ENCODE measurements at regions not wholly inside any gene's neighbourhood (a gene's known extent, or its start where the extent isn't known, plus 50 kb on each side); places are given as distances from the start of the nearest gene placed in this dataset.

GRCh38 chr7:29749701-29750321, 56.5 kb upstream of the WIPF3 start:
- Histone ChIP-seq H3K4me3 (ENCODE audit: insufficient read depth, low read depth, low read length) (no peak overlapping the region), H3K18ac (ENCODE audit: low read depth, low read length) (no peak overlapping the region), H3K9ac (ENCODE audit: low read depth, low read length) (no peak overlapping the region), H2BK120ac (ENCODE audit: low read depth, low read length) (no peak overlapping the region), H3K56ac (ENCODE audit: extremely low read depth, insufficient read depth, low read length) (no peak overlapping the region), H2AK9ac (replicated peaks; ENCODE audit: low read depth, low read length, poor library complexity) (no peak overlapping the region), H3K79me1 (ENCODE audit: low read depth in 1 of 2, low read length in 2 of 2) (no peaks in the 10 kb centered on the region), H3K36me3 (ENCODE audit: control insufficient read depth, insufficient read depth, low read length) (no peaks in the 10 kb centered on the region), H2AK5ac (ENCODE audit: low read depth, low read length) (no peak overlapping the region), H3K4ac (ENCODE audit: low read depth, low read length) (no peak overlapping the region), H4K91ac (ENCODE audit: insufficient read depth, low read depth, low read length) (no peak overlapping the region), H4K20me1 (ENCODE audit: insufficient read depth, low read length) (no peaks in the 10 kb centered on the region), H3K9me3 (ENCODE audit: control insufficient read depth, insufficient read depth, low read length) (no peaks in the 10 kb centered on the region), H2BK20ac (ENCODE audit: low read depth, low read length) (no peak overlapping the region), H2BK15ac (ENCODE audit: low read depth, low read length) (no peak overlapping the region), H3K23ac (ENCODE audit: low read depth, low read length) (no peak overlapping the region), H3K14ac (replicated peaks; ENCODE audit: low read depth, low read length) (no peak overlapping the region), H4K5ac (ENCODE audit: low read depth, low read length) (no peak overlapping the region), H2BK5ac (ENCODE audit: low read depth, low read length, poor library complexity, severe bottlenecking) (no peak overlapping the region), H3K27ac (ENCODE audit: insufficient read depth, low read length) (no peak overlapping the region), H4K8ac (ENCODE audit: low read depth in 2 of 2, low read length in 2 of 2) (no peak overlapping the region), H3K4me2 (ENCODE audit: low read depth, low read length) (no peak overlapping the region), H2AFZ (replicated peaks; ENCODE audit: low read length, poor library complexity) (no peak overlapping the region), H3K9me1 (ENCODE audit: insufficient read depth, low read length) (no peaks in the 10 kb centered on the region), H3K4me1 (ENCODE audit: control insufficient read depth, insufficient read depth, low read length) (no peaks in the 10 kb centered on the region), H3K27me3 (ENCODE audit: control insufficient read depth, insufficient read depth, low read length) (peaks cover 2% of the 10 kb centered on the region; the same call in 1 of the 2 replicates)
- intact Hi-C loops (cut with micrococcal nuclease) = loop anchor here (2.0 kb wide), 3 partner anchors 171 to 663 kb away; no protein-coding TSS in a partner anchor
- POLR2A ChIA-PET (ENCODE audit: unreplicated experiment) = no interaction called here
- no TSS peak for BruUV-seq (replicated peaks)
- no peak for TF ChIP-seq CHD1 (IDR thresholded peaks at IDR 0.05; ENCODE audit: low read depth, low read length)
- no peak for TF ChIP-seq CTCF (conservative IDR thresholded peaks at IDR 0.05; ENCODE audit: low read depth, low read length)
- no peak for TF ChIP-seq BHLHE40 (IDR thresholded peaks at IDR 0.05; ENCODE audit: low read depth, low read length)
- TF ChIP-seq MXI1 (IDR thresholded peaks at IDR 0.05; ENCODE audit: borderline replicate concordance, low read depth, low read length) = no peak
- TF ChIP-seq, protein P1, sequence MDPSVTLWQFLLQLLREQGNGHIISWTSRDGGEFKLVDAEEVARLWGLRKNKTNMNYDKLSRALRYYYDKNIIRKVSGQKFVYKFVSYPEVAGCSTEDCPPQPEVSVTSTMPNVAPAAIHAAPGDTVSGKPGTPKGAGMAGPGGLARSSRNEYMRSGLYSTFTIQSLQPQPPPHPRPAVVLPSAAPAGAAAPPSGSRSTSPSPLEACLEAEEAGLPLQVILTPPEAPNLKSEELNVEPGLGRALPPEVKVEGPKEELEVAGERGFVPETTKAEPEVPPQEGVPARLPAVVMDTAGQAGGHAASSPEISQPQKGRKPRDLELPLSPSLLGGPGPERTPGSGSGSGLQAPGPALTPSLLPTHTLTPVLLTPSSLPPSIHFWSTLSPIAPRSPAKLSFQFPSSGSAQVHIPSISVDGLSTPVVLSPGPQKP (IDR thresholded peaks at IDR 0.05; ENCODE audit: borderline replicate concordance, low read depth, low read length) = no peak
- TF ChIP-seq RCOR1 (IDR thresholded peaks at IDR 0.05; ENCODE audit: insufficient replicate concordance, low read length) = no peak
- TF ChIP-seq MAZ (IDR thresholded peaks at IDR 0.05; ENCODE audit: borderline replicate concordance, low read depth, low read length) = no peak
- TF ChIP-seq, protein P2, sequence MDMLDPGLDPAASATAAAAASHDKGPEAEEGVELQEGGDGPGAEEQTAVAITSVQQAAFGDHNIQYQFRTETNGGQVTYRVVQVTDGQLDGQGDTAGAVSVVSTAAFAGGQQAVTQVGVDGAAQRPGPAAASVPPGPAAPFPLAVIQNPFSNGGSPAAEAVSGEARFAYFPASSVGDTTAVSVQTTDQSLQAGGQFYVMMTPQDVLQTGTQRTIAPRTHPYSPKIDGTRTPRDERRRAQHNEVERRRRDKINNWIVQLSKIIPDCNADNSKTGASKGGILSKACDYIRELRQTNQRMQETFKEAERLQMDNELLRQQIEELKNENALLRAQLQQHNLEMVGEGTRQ (IDR thresholded peaks at IDR 0.05; ENCODE audit: low read depth, low read length) = no peak
- TF ChIP-seq RFX5 (IDR thresholded peaks at IDR 0.05; ENCODE audit: low read depth, low read length) = no peak
- no peak for TF ChIP-seq CEBPB (IDR thresholded peaks at IDR 0.05; ENCODE audit: low read depth, low read length)
- TF ChIP-seq RAD21 (IDR thresholded peaks at IDR 0.05; ENCODE audit: low read length) = no peak
- no peak for TF ChIP-seq FOS (IDR thresholded peaks at IDR 0.05; ENCODE audit: low read depth, low read length)
- TF ChIP-seq NFE2L2 (IDR thresholded peaks at IDR 0.05; ENCODE audit: low read depth, low read length) = no peak
- no peak for TF ChIP-seq MAFK (IDR thresholded peaks at IDR 0.05; ENCODE audit: low read depth, low read length)
- no peak for TF ChIP-seq SMC3 (IDR thresholded peaks at IDR 0.05; ENCODE audit: low read depth, low read length)
- TF ChIP-seq POLR2A (IDR thresholded peaks at IDR 0.05; ENCODE audit: low read depth, low read length) = no peak
- ATAC-seq (ENCODE audit: low read depth) (no peak), DNase-seq (no peak)
- WGBS, 2 experiments (ENCODE audit: extremely low coverage in 2 of 2, insufficient read length in 1 of 2) = 100% methylated on average over 2 of the region's 7 CpGs; no CpG with 5 or more reads in 1 of the 2 experiments
- dilution Hi-C loops (cut with HindIII; ENCODE audit: low sequenced_read_pairs, unreplicated experiment) = no loop called here
- CTCF ChIA-PET = interaction anchor here (1.0 kb wide), 1 partner anchor 175 kb away, joined by 3 read pairs; no protein-coding TSS in a partner anchor
- in situ Hi-C loops (cut with MboI; ENCODE audit: low sequenced_read_pairs) = loop anchor here (25.0 kb wide), 1 partner anchor 312 kb away; no protein-coding TSS in a partner anchor
